Endodermal cell (in vitro differentiated cells): ENCODE measurements at regions not wholly inside any gene's neighbourhood (a gene's known extent, or its start where the extent isn't known, plus 50 kb on each side); places are given as distances from the start of the nearest gene placed in this dataset.

Experiments used
- DNase-seq: peaks from one replicate; pipeline ENCODE4 v3.0.0-alpha.2; 2017
- H3K27ac ChIP-seq: 2 replicates; pipeline ENCODE4 v1.5.1; 2013; ENCODE audit warnings: mild to moderate bottlenecking, low read depth, low read length, moderate library complexity
- H3K27me3 ChIP-seq: 2 replicates; pipeline ENCODE4 v1.6.1; 2013; ENCODE audit warnings: mild to moderate bottlenecking, low read length, moderate library complexity; ENCODE audit not compliant: insufficient read depth, control insufficient read depth, poor library complexity, severe bottlenecking
- H3K36me3 ChIP-seq: 2 replicates; pipeline ENCODE4 v1.7.0; 2013; ENCODE audit warnings: mild to moderate bottlenecking, low read length, moderate library complexity; ENCODE audit not compliant: control insufficient read depth, insufficient read depth
- H3K4me1 ChIP-seq: one replicate; pipeline ENCODE4 v1.7.0; 2013; ENCODE audit warnings: low read length; ENCODE audit not compliant: control insufficient read depth, insufficient read depth
- H3K4me3 ChIP-seq: 2 replicates; pipeline ENCODE4 v1.5.1; 2013; ENCODE audit warnings: mild to moderate bottlenecking, low read length, moderate library complexity
- H3K9ac ChIP-seq: 2 replicates; pipeline ENCODE4 v1.6.1; 2013; ENCODE audit warnings: mild to moderate bottlenecking, low read length, moderate library complexity; ENCODE audit not compliant: poor library complexity, severe bottlenecking; ENCODE audit errors: extremely low read depth
- H3K9me3 ChIP-seq: 2 replicates; pipeline ENCODE4 v1.6.1; 2013; ENCODE audit warnings: mild to moderate bottlenecking, low read length, moderate library complexity; ENCODE audit not compliant: control insufficient read depth
- H3K27ac Mint-ChIP-seq: 2 replicates; pipeline ENCODE4 v1.8.0; 2020; ENCODE audit warnings: mixed read lengths
- H3K27me3 Mint-ChIP-seq: 2 replicates; pipeline ENCODE4 v1.8.0; 2021; ENCODE audit warnings: mild to moderate bottlenecking, mixed read lengths; ENCODE audit not compliant: insufficient read depth
- H3K36me3 Mint-ChIP-seq: 2 replicates; pipeline ENCODE4 v1.8.0; 2020; ENCODE audit warnings: low read depth, mixed read lengths
- H3K4me1 Mint-ChIP-seq: 2 replicates; pipeline ENCODE4 v1.8.0; 2020; ENCODE audit warnings: mixed read lengths
- H3K4me3 Mint-ChIP-seq: 2 replicates; pipeline ENCODE4 v1.8.0; 2020; ENCODE audit warnings: mild to moderate bottlenecking, moderate library complexity, mixed read lengths
- H3K9me3 Mint-ChIP-seq: 2 replicates; pipeline ENCODE4 v1.8.0; 2020; ENCODE audit warnings: mild to moderate bottlenecking, mixed read lengths
- WGBS, 2 experiments: methylation state at CpG; one replicate each; pipeline versions ENCODE4 v1.1.5 to v1.1.7; 2013; ENCODE audit warnings: missing lambda C conversion rate in 2 of 2, mixed read lengths in 1 of 2; ENCODE audit not compliant: insufficient coverage in 1 of 2, insufficient read length in 1 of 2; 5-methylcytosine and 5-hydroxymethylcytosine counted together
- TF ChIP-seq, protein P1 (sequence below): fragments of 200-600 bp; sonication (generic); conservative IDR thresholded peaks from 2 replicates; pipeline ENCODE4 v1.5.0; 2021; ENCODE audit warnings: antibody characterized with exemption, mild to moderate bottlenecking

DNA sequence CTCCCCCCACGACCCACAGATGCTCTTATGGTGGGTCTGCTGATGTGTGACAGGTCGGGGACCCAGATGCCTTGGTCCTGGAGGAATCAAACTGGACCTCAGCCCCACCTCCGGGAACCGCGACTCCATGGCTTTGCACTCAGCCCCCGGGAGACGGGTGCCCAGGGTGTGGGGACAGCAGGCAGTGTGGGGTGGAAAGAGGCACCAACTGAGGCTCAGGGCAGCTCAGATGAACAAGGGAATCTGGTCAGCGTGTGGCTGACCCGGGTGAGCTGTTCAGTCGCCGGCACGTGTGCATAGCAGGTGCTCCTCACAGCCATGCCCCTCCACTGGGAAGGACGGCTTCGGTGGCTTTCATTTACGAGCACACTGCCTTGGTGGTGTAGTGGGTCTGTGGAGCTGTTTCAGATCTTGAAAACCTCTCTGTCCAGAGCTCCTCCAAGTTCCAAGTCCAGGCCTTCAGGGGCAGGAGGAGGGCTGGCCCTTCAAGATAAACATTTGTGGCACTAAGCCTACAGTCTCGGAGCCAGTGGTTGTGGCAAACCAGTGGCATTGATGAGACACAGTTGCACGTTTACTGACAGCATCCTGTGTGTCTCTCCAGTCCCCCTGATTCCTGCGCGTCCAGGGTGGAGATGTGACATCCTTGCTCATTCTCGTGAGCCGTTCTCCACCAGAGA, 471.2 kb upstream of the HS6ST1 start:
- no peaks in the 10 kb centered on the region for H3K36me3 ChIP-seq
- Mint-ChIP-seq H3K4me1 (peaks cover 19% of the 10 kb centered on the region), H3K36me3 (no peaks in the 10 kb centered on the region), H3K4me3 (no peak overlapping the region), H3K27ac (no peak overlapping the region), H3K9me3 (no peaks in the 10 kb centered on the region), H3K27me3 (no peaks in the 10 kb centered on the region)
- H3K27ac ChIP-seq: no peak overlapping the region
- H3K27me3 ChIP-seq: no peaks in the 10 kb centered on the region
- H3K9ac ChIP-seq: no peak overlapping the region
- peak; percentile 41 for DNase-seq
- no peak overlapping the region for H3K4me3 ChIP-seq
- TF ChIP-seq, protein P1, sequence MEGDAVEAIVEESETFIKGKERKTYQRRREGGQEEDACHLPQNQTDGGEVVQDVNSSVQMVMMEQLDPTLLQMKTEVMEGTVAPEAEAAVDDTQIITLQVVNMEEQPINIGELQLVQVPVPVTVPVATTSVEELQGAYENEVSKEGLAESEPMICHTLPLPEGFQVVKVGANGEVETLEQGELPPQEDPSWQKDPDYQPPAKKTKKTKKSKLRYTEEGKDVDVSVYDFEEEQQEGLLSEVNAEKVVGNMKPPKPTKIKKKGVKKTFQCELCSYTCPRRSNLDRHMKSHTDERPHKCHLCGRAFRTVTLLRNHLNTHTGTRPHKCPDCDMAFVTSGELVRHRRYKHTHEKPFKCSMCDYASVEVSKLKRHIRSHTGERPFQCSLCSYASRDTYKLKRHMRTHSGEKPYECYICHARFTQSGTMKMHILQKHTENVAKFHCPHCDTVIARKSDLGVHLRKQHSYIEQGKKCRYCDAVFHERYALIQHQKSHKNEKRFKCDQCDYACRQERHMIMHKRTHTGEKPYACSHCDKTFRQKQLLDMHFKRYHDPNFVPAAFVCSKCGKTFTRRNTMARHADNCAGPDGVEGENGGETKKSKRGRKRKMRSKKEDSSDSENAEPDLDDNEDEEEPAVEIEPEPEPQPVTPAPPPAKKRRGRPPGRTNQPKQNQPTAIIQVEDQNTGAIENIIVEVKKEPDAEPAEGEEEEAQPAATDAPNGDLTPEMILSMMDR: no peak
- 93 to 94% methylated on average over 16 to 21 of the region's 21 CpGs for WGBS, 2 experiments
- H3K9me3 ChIP-seq: no peaks in the 10 kb centered on the region
- peaks cover 8% of the 10 kb centered on the region for H3K4me1 ChIP-seq

DNA sequence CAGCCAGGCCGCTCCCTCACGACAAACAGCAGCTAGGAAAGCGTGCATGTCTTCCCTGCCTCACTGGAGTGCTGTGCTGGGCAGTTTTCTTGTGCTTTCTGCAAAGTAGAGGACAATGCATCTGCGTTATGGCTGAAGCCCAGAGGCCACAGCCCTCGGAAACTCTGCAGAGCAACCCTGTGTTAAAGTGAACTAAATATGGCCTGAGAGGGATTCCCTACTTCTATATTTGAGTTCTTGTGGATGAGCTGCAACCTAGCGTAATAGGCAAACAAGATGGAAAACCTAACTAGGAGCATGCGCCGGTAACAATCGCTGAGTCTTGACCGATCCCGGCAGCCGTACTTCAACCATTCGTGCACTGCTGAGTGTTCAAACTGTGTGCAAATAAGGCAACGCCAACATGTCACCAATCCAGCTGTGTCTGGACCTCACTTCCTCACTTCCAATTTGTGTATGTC, 471.9 kb upstream of the HS6ST1 start:
- no peak overlapping the region for H3K27ac ChIP-seq
- Mint-ChIP-seq H3K4me1 (peaks cover 19% of the 10 kb centered on the region), H3K27me3 (no peaks in the 10 kb centered on the region), H3K9me3 (no peaks in the 10 kb centered on the region), H3K36me3 (no peaks in the 10 kb centered on the region), H3K27ac (no peak overlapping the region), H3K4me3 (no peak overlapping the region)
- peaks cover 8% of the 10 kb centered on the region for H3K4me1 ChIP-seq
- H3K9me3 ChIP-seq: no peaks in the 10 kb centered on the region
- TF ChIP-seq, protein P1: no peak
- no peaks in the 10 kb centered on the region for H3K36me3 ChIP-seq
- no peaks in the 10 kb centered on the region for H3K27me3 ChIP-seq
- no peak overlapping the region for H3K9ac ChIP-seq
- 84 to 87% methylated on average over 13 to 14 of the region's 14 CpGs for WGBS, 2 experiments
- H3K4me3 ChIP-seq: no peak overlapping the region
- no peak for DNase-seq

DNA sequence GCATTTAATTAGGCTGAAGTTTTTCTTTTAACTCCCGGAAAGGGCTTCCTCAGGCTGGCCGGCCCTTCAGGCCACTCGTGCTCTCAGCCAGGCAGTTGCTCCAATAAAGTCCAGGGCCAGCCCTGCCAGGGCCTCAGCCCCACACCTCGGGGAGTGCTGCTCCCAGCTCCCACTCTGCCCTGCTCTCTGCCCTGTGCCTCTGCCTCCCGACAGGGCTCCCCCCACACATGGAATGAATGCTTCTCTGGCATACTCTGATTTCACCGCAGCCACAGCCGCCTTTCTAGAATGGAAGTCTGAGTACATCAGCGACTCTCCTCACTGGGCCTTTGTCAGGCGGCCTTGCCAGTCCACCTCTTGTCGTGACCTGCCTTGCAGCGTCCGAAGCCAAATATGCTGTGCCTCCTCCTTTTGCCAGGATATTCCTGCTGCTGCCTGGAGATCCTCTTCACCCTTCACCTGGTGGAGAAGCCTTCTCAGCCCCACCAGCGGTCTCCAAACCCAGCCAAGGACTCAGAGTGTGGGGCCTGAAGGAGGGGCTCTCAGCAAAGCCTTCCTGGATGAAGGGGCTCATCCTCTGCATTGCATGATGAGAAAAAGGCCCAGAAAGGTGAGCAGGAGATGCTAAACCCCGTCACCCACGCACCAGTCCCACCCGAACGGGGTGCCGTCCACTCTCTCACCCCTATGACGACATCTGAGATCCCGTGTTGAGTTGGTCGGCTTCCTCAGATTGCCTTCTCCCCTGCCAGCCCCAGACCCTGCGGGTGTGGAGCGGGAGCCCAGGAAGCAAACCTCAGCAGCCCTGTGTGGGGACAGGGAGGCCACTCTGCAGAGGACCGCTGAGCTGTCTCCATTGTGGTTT, 472.7 kb upstream of the HS6ST1 start:
- H3K9me3 Mint-ChIP-seq: no peaks in the 10 kb centered on the region
- TF ChIP-seq, protein P1: no peak
- Histone ChIP-seq H3K9me3 (no peaks in the 10 kb centered on the region), H3K36me3 (no peaks in the 10 kb centered on the region), H3K4me3 (no peak overlapping the region), H3K4me1 (peaks cover 6% of the 10 kb centered on the region), H3K27me3 (no peaks in the 10 kb centered on the region), H3K27ac (peak overlapping the region; percentile 22), H3K9ac (no peak overlapping the region)
- no peaks in the 10 kb centered on the region for H3K36me3 Mint-ChIP-seq
- H3K4me3 Mint-ChIP-seq: no peak overlapping the region
- H3K27ac Mint-ChIP-seq: no peak overlapping the region
- WGBS, 2 experiments: 91 to 93% methylated on average over 17 to 24 of the region's 24 CpGs
- H3K4me1 Mint-ChIP-seq: peaks cover 16% of the 10 kb centered on the region
- peak; percentile 37 for DNase-seq
- H3K27me3 Mint-ChIP-seq: no peaks in the 10 kb centered on the region
